ENCODE measurements at regions not wholly inside any gene's neighbourhood (a gene's known extent, or its start where the extent isn't known, plus 50 kb on each side); places are given as distances from the start of the nearest gene placed in this dataset.

DNA sequence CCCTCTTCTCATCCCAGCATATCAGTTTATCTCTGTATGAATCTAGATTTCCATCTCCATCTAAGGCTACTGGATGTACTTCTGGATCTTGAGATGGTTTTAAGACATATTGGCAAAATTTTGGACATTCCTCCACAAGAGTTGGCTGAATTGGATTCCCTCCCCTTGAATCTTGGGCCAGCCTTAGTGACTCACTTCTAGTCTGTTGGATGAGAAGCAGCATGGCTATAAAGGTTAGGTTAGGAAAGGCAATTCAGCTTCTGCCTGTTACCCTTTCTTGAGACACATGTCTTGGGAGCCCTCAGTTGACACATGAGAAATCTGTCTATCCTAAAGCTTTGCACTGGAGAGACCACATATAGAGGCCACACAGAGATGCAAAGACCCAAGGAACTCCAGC is 73.0 kb upstream of the PGR start:
- no peak for DNase-seq

- DNase-seq = no peak
Observed at GRCh38 chr11:101199416-101199815, 69.8 kb upstream of the PGR start.

GRCh38 chr11:101195294-101195693 is 65.7 kb upstream of the PGR start:
- DNase-seq = no peak

- DNase-seq = no peak
Observed at GRCh38 chr11:101188801-101189200, 59.2 kb upstream of the PGR start.

DNA sequence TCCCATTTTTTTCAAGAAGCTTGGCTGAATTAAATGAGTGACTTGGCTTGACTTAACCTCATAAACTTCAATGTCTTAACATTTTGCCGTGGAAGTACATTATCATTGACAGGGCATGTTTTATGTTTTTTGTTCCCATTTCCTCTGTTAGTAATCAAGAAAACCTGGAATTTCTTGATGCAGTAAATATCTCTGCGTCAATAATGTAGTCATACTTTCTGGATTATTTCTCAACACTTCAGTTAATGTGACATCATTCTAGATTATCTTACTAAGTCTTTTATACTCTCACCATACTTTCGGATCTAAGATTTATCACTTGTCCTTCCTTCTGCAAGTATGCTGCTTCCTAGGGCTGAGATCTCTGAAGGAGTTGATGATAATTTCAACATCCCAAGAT is 58.6 kb upstream of the PGR start:
- no peak for DNase-seq

DNA sequence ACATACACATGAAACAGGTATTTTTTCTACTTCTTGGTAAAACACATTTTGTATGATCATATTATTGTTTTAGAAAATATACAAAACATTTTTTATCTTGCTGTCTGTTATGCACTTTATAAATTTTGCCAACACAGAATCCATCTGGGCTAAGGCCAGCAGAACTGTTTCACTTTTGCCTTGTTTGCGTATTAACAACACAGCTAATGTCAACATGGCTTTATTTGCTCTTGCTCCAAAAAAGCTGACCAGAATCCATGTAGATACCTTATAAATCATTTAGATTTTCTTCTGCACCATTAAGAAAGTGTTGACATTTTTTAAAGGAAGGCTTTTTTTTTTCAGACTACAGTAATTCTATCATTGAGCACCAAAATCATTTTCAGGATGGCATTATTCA is 58.1 kb upstream of the PGR start:
- DNase-seq = no peak

DNA sequence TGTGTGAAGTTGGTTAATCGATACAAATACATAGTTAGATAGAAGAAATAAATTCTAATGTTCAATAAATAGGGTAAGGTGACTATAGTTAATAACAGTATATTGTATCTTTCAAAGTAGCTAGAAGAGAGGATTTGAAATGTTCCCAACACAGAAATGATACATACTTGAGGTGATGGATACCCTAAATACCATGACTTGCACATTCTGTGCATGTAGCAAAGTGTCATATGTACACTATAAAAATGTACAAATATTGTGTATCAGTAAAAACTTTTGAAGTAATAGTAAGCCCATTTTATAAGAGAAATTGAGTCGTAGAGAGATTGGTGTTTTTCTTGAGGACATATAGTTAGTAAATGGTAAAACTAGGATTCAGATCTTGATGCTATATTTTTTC is 56.4 kb upstream of the PGR start:
- DNase-seq = no peak

- DNase-seq = no peak
Observed at GRCh38 chr11:101182467-101182866, 52.9 kb upstream of the PGR start.

- no peak for DNase-seq
Observed at GRCh38 chr11:101180481-101180880, 50.9 kb upstream of the PGR start.
